Activated CD8-positive, alpha-beta T cell treated with anti-CD3 and anti-CD28 coated beads for 36 hours (primary cell): ENCODE measurements at regions not wholly inside any gene's neighbourhood (a gene's known extent, or its start where the extent isn't known, plus 50 kb on each side); places are given as distances from the start of the nearest gene placed in this dataset.

Experiments
- ATAC-seq: fragments of 200-7000 bp; cut with Tn5 transposase; one replicate; pipeline ENCODE4 v1.10.0; 2021; ENCODE audit warnings: mild to moderate bottlenecking, moderate library complexity
- CTCF ChIA-PET: fragments of 350-600 bp; sonication (Branson Sonifier 250); formaldehyde crosslinking; loops from one replicate; lab custom pipeline; 2021; ENCODE audit warnings: antibody characterized with exemption; lab: Charles Lee
- POLR2A ChIA-PET: fragments of 350-600 bp; sonication (Branson Sonifier 250); formaldehyde crosslinking; loops from one replicate; lab custom pipeline; 2021; ENCODE audit warnings: antibody characterized with exemption; lab: Charles Lee
- DNase-seq: peaks from one replicate; pipeline ENCODE4 v3.0.0-alpha.2; 2020
- H3K27ac Mint-ChIP-seq: one replicate; pipeline ENCODE4 v1.8.0; 2021; ENCODE audit warnings: mild to moderate bottlenecking, mixed read lengths
- H3K27me3 Mint-ChIP-seq: one replicate; pipeline ENCODE4 v1.8.0; 2021; ENCODE audit warnings: mixed read lengths
- H3K36me3 Mint-ChIP-seq: one replicate; pipeline ENCODE4 v1.8.0; 2021; ENCODE audit warnings: low read depth, mixed read lengths
- H3K4me1 Mint-ChIP-seq: one replicate; pipeline ENCODE4 v1.8.0; 2021; ENCODE audit warnings: low read depth, mixed read lengths
- H3K4me3 Mint-ChIP-seq: one replicate; pipeline ENCODE4 v1.8.0; 2021; ENCODE audit warnings: mild to moderate bottlenecking, moderate library complexity, mixed read lengths
- H3K9me3 Mint-ChIP-seq: one replicate; pipeline ENCODE4 v1.8.0; 2021; ENCODE audit warnings: mixed read lengths
- intact Hi-C: fragments of 100-400 bp; cut with micrococcal nuclease; formaldehyde crosslinking; loops from one replicate; pipeline ENCODE4 v1.10.0; 2022
- TF ChIP-seq, protein P1 (sequence below): fragments of 200-600 bp; IDR thresholded peaks from one replicate; pipeline ENCODE4 v1.8.0; 2022; ENCODE audit warnings: antibody characterized with exemption, mild to moderate bottlenecking

GRCh38 chr7:37633048-37633447 is 50.5 kb upstream of the GPR141 start:
- H3K4me3 Mint-ChIP-seq = no peak overlapping the region
- no peaks in the 10 kb centered on the region for H3K4me1 Mint-ChIP-seq
- H3K27me3 Mint-ChIP-seq = peaks cover 15% of the 10 kb centered on the region
- intact Hi-C loops = no loop called here
- no peak overlapping the region for H3K27ac Mint-ChIP-seq
- DNase-seq (no peak), ATAC-seq (no peak)
- TF ChIP-seq, protein P1, sequence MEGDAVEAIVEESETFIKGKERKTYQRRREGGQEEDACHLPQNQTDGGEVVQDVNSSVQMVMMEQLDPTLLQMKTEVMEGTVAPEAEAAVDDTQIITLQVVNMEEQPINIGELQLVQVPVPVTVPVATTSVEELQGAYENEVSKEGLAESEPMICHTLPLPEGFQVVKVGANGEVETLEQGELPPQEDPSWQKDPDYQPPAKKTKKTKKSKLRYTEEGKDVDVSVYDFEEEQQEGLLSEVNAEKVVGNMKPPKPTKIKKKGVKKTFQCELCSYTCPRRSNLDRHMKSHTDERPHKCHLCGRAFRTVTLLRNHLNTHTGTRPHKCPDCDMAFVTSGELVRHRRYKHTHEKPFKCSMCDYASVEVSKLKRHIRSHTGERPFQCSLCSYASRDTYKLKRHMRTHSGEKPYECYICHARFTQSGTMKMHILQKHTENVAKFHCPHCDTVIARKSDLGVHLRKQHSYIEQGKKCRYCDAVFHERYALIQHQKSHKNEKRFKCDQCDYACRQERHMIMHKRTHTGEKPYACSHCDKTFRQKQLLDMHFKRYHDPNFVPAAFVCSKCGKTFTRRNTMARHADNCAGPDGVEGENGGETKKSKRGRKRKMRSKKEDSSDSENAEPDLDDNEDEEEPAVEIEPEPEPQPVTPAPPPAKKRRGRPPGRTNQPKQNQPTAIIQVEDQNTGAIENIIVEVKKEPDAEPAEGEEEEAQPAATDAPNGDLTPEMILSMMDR = no peak
- POLR2A ChIA-PET = no interaction called here
- no peaks in the 10 kb centered on the region for H3K36me3 Mint-ChIP-seq
- CTCF ChIA-PET = no interaction called here
- peaks cover 14% of the 10 kb centered on the region for H3K9me3 Mint-ChIP-seq
